HEK293T (cell line): ENCODE measurements at regions not wholly inside any gene's neighbourhood (a gene's known extent, or its start where the extent isn't known, plus 50 kb on each side); places are given as distances from the start of the nearest gene placed in this dataset.

Experiments
- BHLHE40 ChIP-seq: fragments of 450-650 bp; IDR thresholded peaks from 2 replicates; pipeline ENCODE4 v1.6.1; 2016; ENCODE audit warnings: mild to moderate bottlenecking, moderate library complexity, borderline replicate concordance
- CTBP1 ChIP-seq: fragments of 450-650 bp; IDR thresholded peaks from 2 replicates; pipeline ENCODE4 v1.6.1; 2016; ENCODE audit warnings: borderline replicate concordance
- FOXK2 ChIP-seq: fragments of 450-650 bp; IDR thresholded peaks from 2 replicates; pipeline ENCODE4 v1.6.1; 2016; ENCODE audit warnings: mild to moderate bottlenecking
- FOXM1 ChIP-seq: fragments of 450-650 bp; IDR thresholded peaks from 2 replicates; pipeline ENCODE4 v1.6.1; 2017; ENCODE audit warnings: mild to moderate bottlenecking, borderline replicate concordance
- NFRKB ChIP-seq: fragments of 450-650 bp; IDR thresholded peaks from 2 replicates; pipeline ENCODE4 v1.6.1; 2016; ENCODE audit warnings: mild to moderate bottlenecking, moderate library complexity
- SUZ12 ChIP-seq: fragments of 450-650 bp; IDR thresholded peaks from 2 replicates; pipeline ENCODE4 v1.6.1; 2016; ENCODE audit warnings: mild to moderate bottlenecking
- ZNF384 ChIP-seq: fragments of 450-650 bp; IDR thresholded peaks from 2 replicates; pipeline ENCODE4 v1.6.1; 2016

DNA sequence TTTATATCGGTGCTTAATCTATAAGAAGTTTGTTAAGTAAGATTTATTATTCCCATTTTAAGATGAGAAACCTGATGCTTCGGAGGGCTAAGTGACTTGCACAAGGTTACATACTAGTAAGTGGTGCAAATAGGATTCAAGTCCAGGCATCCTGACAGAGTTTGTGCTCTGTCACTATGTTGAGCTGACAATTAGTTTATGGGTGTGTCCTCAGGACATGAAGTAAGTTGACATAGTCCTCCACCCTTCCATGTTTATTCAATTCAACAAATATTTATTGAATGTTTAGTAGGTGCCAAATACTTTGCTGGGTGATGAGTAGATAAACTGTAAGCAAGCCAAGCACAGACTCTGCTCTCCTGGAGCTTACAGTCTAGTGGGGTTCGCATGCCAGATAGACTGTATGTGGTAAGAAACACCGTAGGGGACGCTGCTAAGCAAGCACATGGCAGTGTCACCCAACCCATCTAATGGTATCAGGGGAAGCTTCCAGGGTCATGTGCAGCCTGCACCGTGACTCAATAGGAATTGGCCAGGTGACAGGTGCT lies 342.7 kb upstream of the SATB1 start:
- TF ChIP-seq CTBP1: no peak
- TF ChIP-seq FOXK2: no peak
- TF ChIP-seq FOXM1: no peak
- TF ChIP-seq SUZ12: no peak
- TF ChIP-seq BHLHE40: no peak
- TF ChIP-seq ZNF384: no peak
- no peak for TF ChIP-seq NFRKB
